BJ (cell line): ENCODE measurements at regions not wholly inside any gene's neighbourhood (a gene's known extent, or its start where the extent isn't known, plus 50 kb on each side); places are given as distances from the start of the nearest gene placed in this dataset. TPM values are rescaled to one million over a fixed set of nuclear protein-coding genes. Genes with fewer than 3 reads are reported as not detected.

Experiments
- CTCF ChIA-PET: fragments of 350-600 bp; formaldehyde crosslinking; extraction: SDS; loops from one replicate; lab custom pipeline; 2021; ENCODE audit warnings: antibody characterized with exemption, inconsistent platforms; lab: Yijun Ruan, JAX
- POLR2A ChIA-PET: fragments of 300-600 bp; sonication (Branson Sonifier 250); formaldehyde crosslinking; extraction: SDS; loops from one replicate; lab custom pipeline; 2021; ENCODE audit warnings: antibody characterized with exemption; lab: Charles Lee
- DNase-seq: peaks from one replicate; pipeline ENCODE4 v3.0.0-alpha.2; 2011; ENCODE audit warnings: low read depth
- H3K27me3 ChIP-seq: 2 replicates; pipeline ENCODE4 v1.6.0; 2011; ENCODE audit warnings: low read length; ENCODE audit not compliant: control insufficient read depth, insufficient read depth
- H3K36me3 ChIP-seq: 2 replicates; pipeline ENCODE4 v1.5.1; 2011; ENCODE audit warnings: low read length; ENCODE audit not compliant: control insufficient read depth, insufficient read depth
- H3K4me3 ChIP-seq: 2 replicates; pipeline ENCODE4 v1.5.1; 2011; ENCODE audit warnings: low read depth, mild to moderate bottlenecking, control low read depth, low read length
- small RNA-seq: library from RNA; depleted of rRNA; stranded (forward); fragments of <200 nt; gene quantifications from one replicate; pipeline ENCODE3, GENCODE V24; 2012; ENCODE audit warnings: low replicate concordance, low read depth; ENCODE audit not compliant: insufficient read length
- TF ChIP-seq, protein P1 (sequence below): IDR thresholded peaks from 2 replicates; pipeline ENCODE4 v1.5.1; 2011; ENCODE audit warnings: low read depth, mild to moderate bottlenecking, control low read depth, inconsistent platforms, low read length, moderate library complexity; ENCODE audit not compliant: insufficient read depth

DNA sequence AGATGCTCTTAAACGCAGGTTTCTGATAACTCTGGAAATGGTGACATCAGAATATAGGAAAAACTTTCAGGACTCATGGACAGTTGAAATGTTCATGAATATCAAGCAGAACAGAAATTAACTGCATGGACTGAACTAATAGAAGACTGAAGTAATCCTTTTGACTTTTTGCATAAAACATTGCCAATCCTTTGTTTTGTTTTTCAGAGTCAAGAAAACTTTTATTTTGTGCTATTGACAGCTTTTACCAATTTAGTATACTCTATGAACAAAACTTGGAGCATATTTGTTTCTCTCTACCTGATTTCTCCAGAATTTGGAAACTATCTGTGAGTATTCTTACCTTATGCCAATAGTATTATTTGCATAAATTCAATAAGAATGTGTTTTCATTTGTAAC, 61.2 kb upstream of the HMX1 start:
- no peaks in the 10 kb centered on the region for H3K36me3 ChIP-seq
- no peaks in the 10 kb centered on the region for H3K27me3 ChIP-seq
- H3K4me3 ChIP-seq, result no peak overlapping the region
- no peak for DNase-seq
- CTCF ChIA-PET, result no interaction called here
- POLR2A ChIA-PET, result no interaction called here
- TF ChIP-seq, protein P1, sequence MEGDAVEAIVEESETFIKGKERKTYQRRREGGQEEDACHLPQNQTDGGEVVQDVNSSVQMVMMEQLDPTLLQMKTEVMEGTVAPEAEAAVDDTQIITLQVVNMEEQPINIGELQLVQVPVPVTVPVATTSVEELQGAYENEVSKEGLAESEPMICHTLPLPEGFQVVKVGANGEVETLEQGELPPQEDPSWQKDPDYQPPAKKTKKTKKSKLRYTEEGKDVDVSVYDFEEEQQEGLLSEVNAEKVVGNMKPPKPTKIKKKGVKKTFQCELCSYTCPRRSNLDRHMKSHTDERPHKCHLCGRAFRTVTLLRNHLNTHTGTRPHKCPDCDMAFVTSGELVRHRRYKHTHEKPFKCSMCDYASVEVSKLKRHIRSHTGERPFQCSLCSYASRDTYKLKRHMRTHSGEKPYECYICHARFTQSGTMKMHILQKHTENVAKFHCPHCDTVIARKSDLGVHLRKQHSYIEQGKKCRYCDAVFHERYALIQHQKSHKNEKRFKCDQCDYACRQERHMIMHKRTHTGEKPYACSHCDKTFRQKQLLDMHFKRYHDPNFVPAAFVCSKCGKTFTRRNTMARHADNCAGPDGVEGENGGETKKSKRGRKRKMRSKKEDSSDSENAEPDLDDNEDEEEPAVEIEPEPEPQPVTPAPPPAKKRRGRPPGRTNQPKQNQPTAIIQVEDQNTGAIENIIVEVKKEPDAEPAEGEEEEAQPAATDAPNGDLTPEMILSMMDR, result no peak

DNA sequence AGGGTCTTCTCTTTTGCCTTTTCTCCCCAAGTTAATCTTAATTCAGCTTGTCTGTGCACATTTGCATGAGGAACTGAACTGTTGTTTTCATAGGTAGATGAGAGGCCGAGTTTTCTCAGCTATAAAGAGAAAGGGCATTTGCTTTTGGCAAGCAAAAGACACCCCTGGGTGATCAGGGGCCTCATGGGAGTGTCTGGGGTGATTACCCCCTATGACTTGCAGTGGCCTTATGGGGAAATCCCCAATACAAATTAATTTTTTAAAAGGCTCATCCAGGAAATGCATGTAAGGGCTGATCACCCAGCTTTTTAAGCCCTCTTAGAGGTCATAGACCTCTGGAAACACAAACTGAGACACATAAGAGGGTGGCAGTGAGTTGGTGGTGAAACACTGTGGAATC, 56.4 kb upstream of the HMX1 start:
- CTCF ChIA-PET, result interaction anchor here (3.1 kb wide), 1 partner anchor 10 kb away, joined by 18 read pairs; no protein-coding TSS in a partner anchor
- Histone ChIP-seq H3K27me3 (no peaks in the 10 kb centered on the region), H3K36me3 (no peaks in the 10 kb centered on the region), H3K4me3 (no peak overlapping the region)
- DNase-seq, result no peak
- TF ChIP-seq, protein P1, result no peak
- POLR2A ChIA-PET, result no interaction called here

DNA sequence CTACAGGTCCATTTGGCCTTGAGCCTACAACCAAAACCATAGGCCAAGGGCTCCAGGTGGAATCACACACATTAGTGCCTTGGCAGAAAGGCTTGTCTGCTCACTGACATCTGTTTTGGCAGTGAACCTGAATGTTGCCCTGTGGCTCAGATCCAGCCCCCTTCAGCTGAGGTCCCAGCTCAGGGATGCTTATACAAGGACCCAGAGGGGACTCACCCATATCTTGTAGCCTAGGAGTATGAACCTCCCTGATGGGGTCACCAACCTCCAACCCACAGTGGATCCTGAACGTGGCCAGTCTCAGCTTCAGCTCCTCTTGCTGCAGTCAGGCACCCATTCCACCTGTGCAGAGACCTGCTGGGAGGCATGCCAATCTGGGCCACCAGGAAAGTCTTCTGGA, 50.8 kb upstream of the HMX1 start:
- Histone ChIP-seq H3K4me3 (no peak overlapping the region), H3K27me3 (no peaks in the 10 kb centered on the region), H3K36me3 (no peaks in the 10 kb centered on the region)
- DNase-seq, result no peak
- CTCF ChIA-PET, result no interaction called here
- TF ChIP-seq, protein P1, result no peak
- POLR2A ChIA-PET, result no interaction called here

DNA sequence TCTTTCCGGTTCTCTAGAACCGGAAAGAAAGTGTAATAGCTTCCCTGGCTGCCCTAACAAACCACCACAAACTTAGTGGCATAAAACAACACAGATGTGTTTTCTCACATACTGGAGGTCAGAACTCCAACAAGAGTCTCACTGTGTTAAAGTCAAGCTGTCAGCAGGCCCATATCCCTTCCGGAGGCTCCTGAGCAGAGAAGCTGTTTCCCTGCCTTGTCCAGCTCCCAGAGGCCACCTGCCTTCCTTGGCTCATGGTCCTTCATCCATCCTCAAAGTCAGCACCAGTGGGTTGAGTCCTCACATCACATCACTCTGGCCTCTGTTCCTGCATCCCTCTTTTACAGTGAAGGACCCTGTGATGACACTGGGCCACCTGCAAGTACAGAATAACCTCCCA, 49.8 kb upstream of the HMX1 start:
- ChIA-PET POLR2A (no interaction called here), CTCF (interaction anchor here (2.4 kb wide), 1 partner anchor 8 kb away, joined by 11 read pairs; no protein-coding TSS in a partner anchor)
- TF ChIP-seq, protein P1, result no peak
- DNase-seq, result no peak
- Histone ChIP-seq H3K36me3 (no peaks in the 10 kb centered on the region), H3K4me3 (no peak overlapping the region), H3K27me3 (no peaks in the 10 kb centered on the region)

Small RNAs in the stretch of these regions (small RNA-seq; reads per million reads assigned to genes)
- not detected for gene SNRPCP16
